COLO668 (cell line): ENCODE measurements at regions not wholly inside any gene's neighbourhood (a gene's known extent, or its start where the extent isn't known, plus 50 kb on each side); places are given as distances from the start of the nearest gene placed in this dataset.

ENCODE experiments used
- DNase-seq: peaks from one replicate; lab custom pipeline; 2025; ENCODE audit not compliant: unreplicated experiment; lab: John Stamatoyannopoulos, UW

GRCh38 chr4:178480881-178481280 is 1038.6 kb upstream of the AGA start:
- DNase-seq: no peak

GRCh38 chr4:178481564-178481963 is 1039.3 kb upstream of the AGA start:
- no peak for DNase-seq

GRCh38 chr4:178523038-178523437 is 1080.8 kb upstream of the AGA start:
- DNase-seq: no peak

- DNase-seq: no peak
Observed at GRCh38 chr4:178535939-178536579, 1093.8 kb upstream of the AGA start.

GRCh38 chr4:178553201-178553600 is 1111.0 kb upstream of the AGA start:
- no peak for DNase-seq

GRCh38 chr4:178554352-178554751 is 1112.1 kb upstream of the AGA start:
- no peak for DNase-seq

GRCh38 chr4:178556796-178557195 is 1114.6 kb upstream of the AGA start:
- no peak for DNase-seq

GRCh38 chr4:178577933-178578332 is 1135.7 kb upstream of the AGA start:
- DNase-seq: no peak

- DNase-seq: no peak
Observed at GRCh38 chr4:178595500-178596138, 1153.4 kb upstream of the AGA start.

GRCh38 chr4:178598672-178599071 is 1156.4 kb upstream of the AGA start:
- DNase-seq: no peak

- no peak for DNase-seq
Observed at GRCh38 chr4:178599521-178599920, 1157.3 kb upstream of the AGA start.

- DNase-seq: no peak
Observed at GRCh38 chr4:178602833-178603232, 1160.6 kb upstream of the AGA start.

- DNase-seq: no peak
Observed at GRCh38 chr4:178611062-178611461, 1168.8 kb upstream of the AGA start.

GRCh38 chr4:178612733-178613132 is 1170.5 kb upstream of the AGA start:
- no peak for DNase-seq

GRCh38 chr4:178632415-178632814 is 1190.2 kb upstream of the AGA start:
- no peak for DNase-seq

GRCh38 chr4:178633263-178633662 is 1191.0 kb upstream of the AGA start:
- no peak for DNase-seq

GRCh38 chr4:178664621-178665020 is 1222.4 kb upstream of the AGA start:
- DNase-seq: no peak

- DNase-seq: no peak
Observed at GRCh38 chr4:178665916-178666315, 1223.7 kb upstream of the AGA start.

- DNase-seq: no peak
Observed at GRCh38 chr4:178671766-178672165, 1229.5 kb upstream of the AGA start.

- DNase-seq: no peak
Observed at GRCh38 chr4:178672512-178672911, 1230.3 kb upstream of the AGA start.

- no peak for DNase-seq
Observed at GRCh38 chr4:178681871-178682270, 1239.6 kb upstream of the AGA start.

GRCh38 chr4:178689926-178690325 is 1247.7 kb upstream of the AGA start:
- DNase-seq: no peak

GRCh38 chr4:178693816-178694215 is 1251.6 kb upstream of the AGA start:
- no peak for DNase-seq
